ENCODE measurements at regions not wholly inside any gene's neighbourhood (a gene's known extent, or its start where the extent isn't known, plus 50 kb on each side); places are given as distances from the start of the nearest gene placed in this dataset.

- no peak for TF ChIP-seq CTCF (IDR thresholded peaks at IDR 0.05; ENCODE audit: poor library complexity, severe bottlenecking)
- no peak for TF ChIP-seq EZH2 (IDR thresholded peaks at IDR 0.05; ENCODE audit: borderline replicate concordance, insufficient read depth, low read length, poor library complexity, severe bottlenecking)
- H3K9ac ChIP-seq (ENCODE audit: low read length) = no peak overlapping the region
- H3K27ac ChIP-seq (ENCODE audit: low read length) = no peak overlapping the region
- H3K27me3 ChIP-seq (ENCODE audit: insufficient read depth, low read depth, low read length) = no peaks in the 10 kb centered on the region
- H3K79me2 ChIP-seq (replicated peaks; ENCODE audit: insufficient read depth, low read length) = no peaks in the 10 kb centered on the region
- H3K9me2 ChIP-seq (ENCODE audit: insufficient read depth, low read length) = no peaks in the 10 kb centered on the region
- H4K20me1 ChIP-seq (ENCODE audit: insufficient read depth) = no peaks in the 10 kb centered on the region
- H3K9me3 ChIP-seq (ENCODE audit: low read length) = no peaks in the 10 kb centered on the region
- no peaks in the 10 kb centered on the region for H3K36me3 ChIP-seq (ENCODE audit: insufficient read depth, low read length)
- H2AFZ ChIP-seq (ENCODE audit: low read depth, low read length) = no peak overlapping the region
- no peak overlapping the region for H3K4me3 ChIP-seq (ENCODE audit: low read length)
- no peaks in the 10 kb centered on the region for H3F3A ChIP-seq (ENCODE audit: insufficient read depth, low read length, poor library complexity, severe bottlenecking)
- H3K4me2 ChIP-seq (ENCODE audit: low read length) = no peak overlapping the region
Observed at GRCh38 chr6:81475646-81476045, 276.8 kb downstream of the TENT5A start.

GRCh38 chr6:81465859-81466258, 286.6 kb downstream of the TENT5A start:
- Histone ChIP-seq H3K79me2 (replicated peaks; ENCODE audit: insufficient read depth, low read length) (no peaks in the 10 kb centered on the region), H3K27me3 (ENCODE audit: insufficient read depth, low read depth, low read length) (no peaks in the 10 kb centered on the region), H3K9ac (ENCODE audit: low read length) (no peak overlapping the region), H3F3A (ENCODE audit: insufficient read depth, low read length, poor library complexity, severe bottlenecking) (no peaks in the 10 kb centered on the region), H3K36me3 (ENCODE audit: insufficient read depth, low read length) (no peaks in the 10 kb centered on the region), H4K20me1 (ENCODE audit: insufficient read depth) (no peaks in the 10 kb centered on the region), H3K27ac (ENCODE audit: low read length) (no peak overlapping the region), H3K4me2 (ENCODE audit: low read length) (no peak overlapping the region), H3K4me3 (ENCODE audit: low read length) (no peak overlapping the region), H2AFZ (ENCODE audit: low read depth, low read length) (no peak overlapping the region), H3K9me3 (ENCODE audit: low read length) (no peaks in the 10 kb centered on the region), H3K9me2 (ENCODE audit: insufficient read depth, low read length) (no peaks in the 10 kb centered on the region)
- TF ChIP-seq SMC3 (conservative IDR thresholded peaks at IDR 0.05; ENCODE audit: poor library complexity) = no peak
- no peak for TF ChIP-seq MXI1 (conservative IDR thresholded peaks at IDR 0.05; ENCODE audit: poor library complexity, severe bottlenecking)

GRCh38 chr6:81456416-81456815, 296.1 kb downstream of the TENT5A start:
- TF ChIP-seq CTCF (IDR thresholded peaks at IDR 0.05; ENCODE audit: poor library complexity, severe bottlenecking) (no peak), EZH2 (IDR thresholded peaks at IDR 0.05; ENCODE audit: borderline replicate concordance, insufficient read depth, low read length, poor library complexity, severe bottlenecking) (no peak), TAF1 (IDR thresholded peaks at IDR 0.05; ENCODE audit: low read depth) (no peak), REST (IDR thresholded peaks at IDR 0.05; ENCODE audit: borderline replicate concordance) (no peak), SMC3 (conservative IDR thresholded peaks at IDR 0.05; ENCODE audit: poor library complexity) (no peak), EP300 (conservative IDR thresholded peaks at IDR 0.05; ENCODE audit: poor library complexity, severe bottlenecking) (no peak)

More at GRCh38 chr6:81456416-81456815, 296.1 kb downstream of the TENT5A start:
- Histone ChIP-seq H3K4me3 (ENCODE audit: low read length) (no peak overlapping the region), H3K79me2 (replicated peaks; ENCODE audit: insufficient read depth, low read length) (no peaks in the 10 kb centered on the region), H3K27me3 (ENCODE audit: insufficient read depth, low read depth, low read length) (no peaks in the 10 kb centered on the region), H3K9ac (ENCODE audit: low read length) (no peak overlapping the region), H3K9me3 (ENCODE audit: low read length) (no peaks in the 10 kb centered on the region), H3K9me2 (ENCODE audit: insufficient read depth, low read length) (no peaks in the 10 kb centered on the region), H3K36me3 (ENCODE audit: insufficient read depth, low read length) (no peaks in the 10 kb centered on the region), H4K20me1 (ENCODE audit: insufficient read depth) (no peaks in the 10 kb centered on the region), H3K27ac (ENCODE audit: low read length) (no peak overlapping the region), H3F3A (ENCODE audit: insufficient read depth, low read length, poor library complexity, severe bottlenecking) (no peaks in the 10 kb centered on the region), H3K4me2 (ENCODE audit: low read length) (no peak overlapping the region), H2AFZ (ENCODE audit: low read depth, low read length) (no peak overlapping the region)
